ENCODE measurements at regions not wholly inside any gene's neighbourhood (a gene's known extent, or its start where the extent isn't known, plus 50 kb on each side); places are given as distances from the start of the nearest gene placed in this dataset.

- TF ChIP-seq CTCF (conservative IDR thresholded peaks at IDR 0.05; ENCODE audit: low read depth in 2 of 2) = no peak
- no peak for TF ChIP-seq POLR2AphosphoS5 (IDR thresholded peaks at IDR 0.05; ENCODE audit: low read depth)
- no peak for TF ChIP-seq EZH2 (IDR thresholded peaks at IDR 0.05; ENCODE audit: low read depth, unreplicated experiment)
- no peak for TF ChIP-seq CREB1 (CRISPR knock-in tag; IDR thresholded peaks at IDR 0.05; ENCODE audit: low read depth)
- TF ChIP-seq EZH2phosphoT487 (IDR thresholded peaks at IDR 0.05; ENCODE audit: unreplicated experiment) = no peak
- TF ChIP-seq REST (IDR thresholded peaks at IDR 0.05; ENCODE audit: unreplicated experiment) = no peak
- TF ChIP-seq ZNF331 (CRISPR knock-in tag; IDR thresholded peaks at IDR 0.05; ENCODE audit: low read depth) = no peak
- no peak for TF ChIP-seq ETS1 (IDR thresholded peaks at IDR 0.05)
- TF ChIP-seq ZNF462 (CRISPR knock-in tag; IDR thresholded peaks at IDR 0.05) = no peak
Measured at GRCh38 chr16:79284766-79285165, 315.8 kb downstream of the MAF start.
